Transverse colon (tissue), 4 donors: ENCODE measurements at regions not wholly inside any gene's neighbourhood (a gene's known extent, or its start where the extent isn't known, plus 50 kb on each side); places are given as distances from the start of the nearest gene placed in this dataset.

Experiments used
- DNase-seq: peaks from one replicate; pipeline ENCODE4 v3.0.0-alpha.2; 2019
- H3K27ac ChIP-seq, 4 donors: fragments of 200-600 bp; sonication (generic); 2 replicates each; pipeline ENCODE4 v1.5.1; 2016 to 2018; ENCODE audit warnings: inconsistent platforms in 4 of 4
- H3K27me3 ChIP-seq: fragments of 200-600 bp; sonication (generic); 2 replicates; pipeline ENCODE4 v1.5.1; 2017; ENCODE audit warnings: inconsistent platforms
- H3K36me3 ChIP-seq, 4 donors: fragments of 200-600 bp; sonication (generic); 2 replicates each; pipeline ENCODE4 v1.5.1; 2017 to 2019; ENCODE audit warnings: inconsistent platforms in 4 of 4
- H3K4me1 ChIP-seq, 4 donors: fragments of 200-600 bp; sonication (generic); 2 replicates each; pipeline ENCODE4 v1.5.1; 2017 to 2020; ENCODE audit warnings: inconsistent platforms in 4 of 4
- H3K4me3 ChIP-seq, 4 donors: fragments of 200-600 bp; sonication (generic); 1 replicate in 1 of 4; 2 replicates in 3 of 4; pipeline versions ENCODE4 v1.5.1 to v1.6.1; 2017 to 2019; ENCODE audit warnings: inconsistent platforms in 4 of 4
- H3K9me3 ChIP-seq, 2 donors: fragments of 200-600 bp; sonication (generic); 2 replicates each; pipeline ENCODE4 v1.5.1; 2017 to 2019; ENCODE audit warnings: inconsistent platforms in 2 of 2
- EP300 ChIP-seq: sonication (generic); formaldehyde crosslinking; IDR thresholded peaks from one replicate; pipeline ENCODE4 v1.6.1; 2017; ENCODE audit warnings: antibody characterized with exemption, low read depth
- POLR2A ChIP-seq: fragments of 450-650 bp; IDR thresholded peaks from one replicate; pipeline ENCODE4 v1.6.1; 2016; ENCODE audit warnings: antibody characterized with exemption, mild to moderate bottlenecking, moderate library complexity
- POLR2AphosphoS5 ChIP-seq, 3 donors: sonication (generic); formaldehyde crosslinking; IDR thresholded peaks; one replicate each; pipeline ENCODE4 v1.6.1; 2016; ENCODE audit warnings: antibody characterized with exemption in 3 of 3
- WGBS, 2 donors: methylation state at CpG; one replicate each; pipeline ENCODE4 v1.1.5; 2018; ENCODE audit warnings: low coverage in 1 of 2; 5-methylcytosine and 5-hydroxymethylcytosine counted together
- in situ Hi-C, 4 donors: fragments of 200-750 bp; cut with MboI; loops; one replicate each; pipeline versions ENCODE4 v1.15.0 to v1.15.1; 2017; ENCODE audit warnings: low sequenced_read_pairs in 3 of 4, low pct_ligation_motif_present in 1 of 4, low pct_unique_long_range_greater_than_20kb in 1 of 4
- intact Hi-C: fragments of 100-400 bp; cut with DNase I; formaldehyde crosslinking; loops from one replicate; pipeline ENCODE4 v1.15.1; 2023; ENCODE audit warnings: low total_unique reads
- TF ChIP-seq, protein P1 (sequence below), 5 experiments: fragments of 200-600 bp in 3 of 5; fragments of 450-650 bp in 2 of 5; sonication (generic) in 3 of 5; IDR thresholded peaks; 1 replicate in 2 of 5; 2 replicates in 3 of 5; pipeline ENCODE4 v1.5.1; 2016 to 2017; ENCODE audit warnings: antibody characterized with exemption in 5 of 5, inconsistent platforms in 3 of 5, mild to moderate bottlenecking in 2 of 5, moderate library complexity in 1 of 5

DNA sequence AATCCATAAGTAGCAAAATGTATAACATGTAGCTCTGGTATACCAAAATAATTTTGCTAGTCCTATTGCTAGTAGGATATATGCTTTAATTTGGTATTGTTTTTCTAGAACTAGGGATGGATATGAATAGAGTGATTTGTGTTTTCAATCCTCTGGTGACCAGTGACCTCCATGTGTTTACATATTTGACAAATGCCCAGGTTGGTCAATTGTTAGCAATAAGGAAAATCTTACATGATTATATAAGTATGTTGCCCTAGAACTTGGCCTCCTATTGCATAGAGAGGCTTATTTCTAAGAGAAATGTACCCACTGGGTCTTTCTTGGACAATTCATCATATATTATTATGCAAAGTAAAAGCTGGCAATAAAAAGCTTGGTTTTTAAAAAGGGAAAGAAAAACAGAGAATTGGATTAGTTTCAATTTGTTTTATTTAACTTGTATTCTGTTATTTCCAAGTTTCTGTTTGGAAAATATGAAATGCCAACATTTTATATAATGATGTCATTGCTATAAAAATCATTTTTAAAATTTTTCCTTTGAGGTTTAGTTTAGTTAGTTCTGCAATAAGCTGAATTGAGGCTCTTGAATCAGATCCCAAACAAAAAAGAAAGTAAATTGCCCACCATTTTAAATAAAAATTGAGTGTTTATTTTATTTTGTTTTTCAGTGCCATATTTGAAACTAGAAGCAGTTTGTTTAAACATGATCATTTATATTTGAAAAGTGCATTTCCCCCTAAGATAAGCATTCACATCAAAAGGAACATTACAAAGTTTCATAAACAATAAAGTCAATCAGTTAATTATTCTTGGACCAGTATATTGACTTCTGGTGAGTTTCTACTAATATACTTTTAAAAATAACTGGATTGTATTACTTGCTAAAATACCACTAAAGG, 210.9 kb downstream of the ZC3H11B start:
- TF ChIP-seq EP300 (no peak), POLR2AphosphoS5 (IDR thresholded peaks at IDR 0.05) (no peak), POLR2A (no peak)
- TF ChIP-seq, protein P1, sequence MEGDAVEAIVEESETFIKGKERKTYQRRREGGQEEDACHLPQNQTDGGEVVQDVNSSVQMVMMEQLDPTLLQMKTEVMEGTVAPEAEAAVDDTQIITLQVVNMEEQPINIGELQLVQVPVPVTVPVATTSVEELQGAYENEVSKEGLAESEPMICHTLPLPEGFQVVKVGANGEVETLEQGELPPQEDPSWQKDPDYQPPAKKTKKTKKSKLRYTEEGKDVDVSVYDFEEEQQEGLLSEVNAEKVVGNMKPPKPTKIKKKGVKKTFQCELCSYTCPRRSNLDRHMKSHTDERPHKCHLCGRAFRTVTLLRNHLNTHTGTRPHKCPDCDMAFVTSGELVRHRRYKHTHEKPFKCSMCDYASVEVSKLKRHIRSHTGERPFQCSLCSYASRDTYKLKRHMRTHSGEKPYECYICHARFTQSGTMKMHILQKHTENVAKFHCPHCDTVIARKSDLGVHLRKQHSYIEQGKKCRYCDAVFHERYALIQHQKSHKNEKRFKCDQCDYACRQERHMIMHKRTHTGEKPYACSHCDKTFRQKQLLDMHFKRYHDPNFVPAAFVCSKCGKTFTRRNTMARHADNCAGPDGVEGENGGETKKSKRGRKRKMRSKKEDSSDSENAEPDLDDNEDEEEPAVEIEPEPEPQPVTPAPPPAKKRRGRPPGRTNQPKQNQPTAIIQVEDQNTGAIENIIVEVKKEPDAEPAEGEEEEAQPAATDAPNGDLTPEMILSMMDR (IDR thresholded peaks at IDR 0.05) = no peak
- Histone ChIP-seq H3K27ac (no peak overlapping the region), H3K4me3 (no peak overlapping the region), H3K9me3 (peaks cover 0 to 6% of the 10 kb centered on the region in 2 donors), H3K27me3 (no peaks in the 10 kb centered on the region), H3K4me1 (no peaks in the 10 kb centered on the region), H3K36me3 (no peaks in the 10 kb centered on the region)
- DNase-seq = no peak
- in situ Hi-C loops (loop anchor here in 1 of 4 donors (25.0 kb wide), 1 partner anchor 1065 kb away; the partner anchor contains the start of gene TGFB2), intact Hi-C loops (no loop called here)

DNA sequence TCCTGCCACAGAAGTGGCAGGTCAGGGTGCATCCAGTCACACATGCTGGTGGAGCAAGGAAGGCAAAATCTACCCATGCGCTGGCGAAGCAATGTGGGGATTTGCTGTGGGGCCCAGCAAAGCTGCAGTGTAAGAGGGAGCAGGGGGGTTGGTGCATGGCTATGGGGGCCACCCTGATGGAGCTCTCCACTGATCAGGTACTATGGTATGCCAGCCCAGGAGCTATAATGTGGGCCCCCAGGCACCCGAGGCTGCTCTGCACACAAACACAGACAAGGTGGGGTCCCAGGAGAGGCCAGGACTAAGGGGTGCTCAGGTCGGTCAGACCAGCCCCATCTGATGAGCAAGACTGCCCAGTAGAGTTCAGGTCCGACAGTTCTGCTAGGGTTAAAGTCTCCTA, 213.5 kb downstream of the ZC3H11B start:
- in situ Hi-C loops = loop anchor here in 1 of 4 donors (25.0 kb wide), 1 partner anchor 1062 kb away; the partner anchor contains the start of gene TGFB2
- H3K27me3 ChIP-seq = no peaks in the 10 kb centered on the region
- no peak overlapping the region for H3K27ac ChIP-seq
- 83% methylated on average over 5 of the region's 5 CpGs; no CpG with 5 or more reads in 1 of the 2 donors for WGBS, 2 donors
- H3K36me3 ChIP-seq = no peaks in the 10 kb centered on the region
- no peak overlapping the region for H3K4me3 ChIP-seq
- peaks cover 4 to 8% of the 10 kb centered on the region in 2 donors for H3K9me3 ChIP-seq
- TF ChIP-seq EP300 (no peak), POLR2A (no peak), POLR2AphosphoS5 (IDR thresholded peaks at IDR 0.05) (no peak)
- H3K4me1 ChIP-seq = no peaks in the 10 kb centered on the region
- intact Hi-C loops = no loop called here
- DNase-seq = no peak

GRCh38 chr1:219398815-219399396, 214.0 kb downstream of the ZC3H11B start:
- H3K27me3 ChIP-seq = no peaks in the 10 kb centered on the region
- no peak for DNase-seq
- in situ Hi-C loops (loop anchor here in 1 of 4 donors (25.0 kb wide), 1 partner anchor 1062 kb away; the partner anchor contains the start of gene TGFB2), intact Hi-C loops (no loop called here)
- H3K36me3 ChIP-seq = no peaks in the 10 kb centered on the region
- H3K4me3 ChIP-seq = no peak overlapping the region
- no peaks in the 10 kb centered on the region for H3K4me1 ChIP-seq
- peaks cover 4 to 8% of the 10 kb centered on the region in 2 donors for H3K9me3 ChIP-seq
- no peak for TF ChIP-seq POLR2AphosphoS5 (IDR thresholded peaks at IDR 0.05)
- TF ChIP-seq, protein P1 (IDR thresholded peaks at IDR 0.05) = no peak
- TF ChIP-seq EP300 = no peak
- no peak for TF ChIP-seq POLR2A
- H3K27ac ChIP-seq = no peak overlapping the region
- WGBS, 2 donors = 74% methylated on average over 2 of the region's 2 CpGs; no CpG with 5 or more reads in 1 of the 2 donors

DNA sequence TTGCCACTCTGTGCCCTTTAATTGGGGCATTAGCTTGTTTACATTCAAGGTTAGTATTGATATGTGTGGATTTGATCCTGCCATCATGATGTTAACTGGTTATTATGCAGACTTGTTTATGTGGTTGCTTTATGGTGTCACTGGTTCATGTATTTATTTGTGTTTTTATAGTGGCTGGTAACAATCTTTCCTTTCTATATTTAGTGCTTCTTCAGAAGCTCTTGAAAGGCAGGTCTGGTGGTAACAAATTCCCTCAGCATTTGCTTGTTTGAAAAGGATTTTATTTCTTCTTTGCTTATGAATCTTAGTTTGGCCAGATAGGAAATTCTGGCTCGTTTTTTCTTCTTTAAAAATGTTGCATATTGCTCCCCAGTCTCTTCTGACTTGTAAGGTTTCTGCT, 215.4 kb downstream of the ZC3H11B start:
- in situ Hi-C loops = loop anchor here in 1 of 4 donors (25.0 kb wide), 1 partner anchor 1060 kb away; the partner anchor contains the start of gene TGFB2
- Histone ChIP-seq H3K9me3 (peaks cover 8 to 9% of the 10 kb centered on the region in 2 donors), H3K27me3 (no peaks in the 10 kb centered on the region), H3K4me1 (no peaks in the 10 kb centered on the region), H3K36me3 (no peaks in the 10 kb centered on the region), H3K27ac (no peak overlapping the region), H3K4me3 (no peak overlapping the region)
- intact Hi-C loops = no loop called here
- WGBS, 2 donors = 21 to 56% methylated on average over 1 of the region's 1 CpG
- TF ChIP-seq, protein P1 (IDR thresholded peaks at IDR 0.05) = no peak
- no peak for TF ChIP-seq POLR2A
- no peak for TF ChIP-seq EP300
- no peak for TF ChIP-seq POLR2AphosphoS5 (IDR thresholded peaks at IDR 0.05)
- DNase-seq = no peak
